ENCODE measurements at regions not wholly inside any gene's neighbourhood (a gene's known extent, or its start where the extent isn't known, plus 50 kb on each side); places are given as distances from the start of the nearest gene placed in this dataset.

DNA sequence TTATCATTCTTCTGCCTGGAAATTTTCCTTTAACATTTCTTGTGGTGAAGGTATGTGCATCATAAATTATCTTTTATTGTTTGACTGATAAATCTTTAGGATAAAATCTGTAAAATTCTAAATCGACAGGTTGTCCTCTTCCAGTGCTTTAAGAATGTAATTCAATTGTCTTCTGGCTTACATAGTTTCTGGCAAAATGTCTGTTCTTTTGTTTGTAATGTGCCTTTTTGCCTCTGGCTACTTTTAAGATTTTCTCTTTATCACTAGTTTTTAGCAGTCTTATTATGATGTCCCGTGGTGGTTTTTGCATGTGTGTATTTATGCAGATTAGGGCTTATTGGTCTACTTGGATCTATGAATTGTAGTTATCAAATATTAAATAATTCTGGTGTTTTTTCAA is 203.6 kb upstream of the COPS8 start:
- DNase-seq: no peak

DNA sequence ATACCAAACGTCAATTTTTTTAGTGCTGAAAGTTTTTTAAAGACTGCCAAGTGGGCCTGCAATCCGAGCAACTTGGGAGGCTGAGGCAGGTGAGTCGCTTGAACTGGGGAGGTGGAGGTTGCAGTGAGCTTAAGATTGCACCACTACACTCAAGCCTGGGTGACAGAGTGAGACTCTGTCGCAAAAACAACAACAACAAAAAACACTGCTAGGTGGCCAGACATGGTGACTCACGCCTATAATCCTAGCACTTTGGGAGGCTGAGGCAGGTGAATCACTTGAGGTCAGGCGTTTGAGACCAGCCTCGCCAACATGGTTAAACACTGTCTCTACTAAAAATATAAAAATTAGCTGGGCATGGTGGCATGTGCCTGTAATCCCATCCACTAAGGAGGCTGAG is 202.8 kb upstream of the COPS8 start:
- no peak for DNase-seq

- no peak for DNase-seq
Measured at GRCh38 chr2:236883819-236884218, 201.9 kb upstream of the COPS8 start.

- DNase-seq: no peak
Measured at GRCh38 chr2:236884569-236885175, 201.0 kb upstream of the COPS8 start.

DNA sequence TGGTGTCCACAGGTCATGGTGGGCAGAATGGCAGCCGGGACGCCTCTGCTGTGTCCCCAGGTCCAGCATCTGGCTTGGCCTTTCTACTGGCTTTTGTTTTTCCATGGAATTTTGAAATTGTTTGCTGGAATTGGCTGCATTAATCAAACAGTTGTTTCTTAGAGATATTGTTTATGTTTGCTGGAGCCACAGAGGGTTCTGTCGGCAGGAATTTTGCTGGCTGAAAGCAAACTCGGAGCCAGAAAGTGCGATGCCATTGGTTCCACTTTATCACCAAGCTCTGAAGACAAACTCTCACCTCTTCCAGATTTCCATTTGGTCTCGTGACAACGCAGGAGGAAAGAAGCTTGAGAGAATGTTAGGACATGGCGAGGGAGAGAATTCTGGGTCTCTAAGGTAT is 199.2 kb upstream of the COPS8 start:
- DNase-seq: no peak

DNA sequence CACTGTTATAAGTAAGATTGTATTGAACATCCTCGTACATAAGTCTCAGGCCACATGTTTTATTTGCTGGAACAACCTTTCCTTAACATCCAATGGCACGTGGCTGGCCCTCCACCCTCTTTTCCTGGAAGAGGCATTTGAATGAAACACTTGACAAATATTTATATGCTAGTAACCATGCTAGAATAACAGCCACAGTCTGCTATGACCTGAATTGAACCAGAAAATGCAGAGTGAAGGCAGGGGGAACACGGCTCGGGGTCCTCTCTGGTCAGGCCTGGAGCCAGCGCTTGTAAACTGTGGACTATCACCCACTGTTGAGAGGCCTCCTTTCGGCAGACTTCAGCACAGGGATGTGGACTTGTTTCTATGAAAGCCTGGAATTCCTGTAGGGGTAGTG is 198.2 kb upstream of the COPS8 start:
- no peak for DNase-seq

GRCh38 chr2:236887953-236888793 is 197.5 kb upstream of the COPS8 start:
- DNase-seq: no peak

DNA sequence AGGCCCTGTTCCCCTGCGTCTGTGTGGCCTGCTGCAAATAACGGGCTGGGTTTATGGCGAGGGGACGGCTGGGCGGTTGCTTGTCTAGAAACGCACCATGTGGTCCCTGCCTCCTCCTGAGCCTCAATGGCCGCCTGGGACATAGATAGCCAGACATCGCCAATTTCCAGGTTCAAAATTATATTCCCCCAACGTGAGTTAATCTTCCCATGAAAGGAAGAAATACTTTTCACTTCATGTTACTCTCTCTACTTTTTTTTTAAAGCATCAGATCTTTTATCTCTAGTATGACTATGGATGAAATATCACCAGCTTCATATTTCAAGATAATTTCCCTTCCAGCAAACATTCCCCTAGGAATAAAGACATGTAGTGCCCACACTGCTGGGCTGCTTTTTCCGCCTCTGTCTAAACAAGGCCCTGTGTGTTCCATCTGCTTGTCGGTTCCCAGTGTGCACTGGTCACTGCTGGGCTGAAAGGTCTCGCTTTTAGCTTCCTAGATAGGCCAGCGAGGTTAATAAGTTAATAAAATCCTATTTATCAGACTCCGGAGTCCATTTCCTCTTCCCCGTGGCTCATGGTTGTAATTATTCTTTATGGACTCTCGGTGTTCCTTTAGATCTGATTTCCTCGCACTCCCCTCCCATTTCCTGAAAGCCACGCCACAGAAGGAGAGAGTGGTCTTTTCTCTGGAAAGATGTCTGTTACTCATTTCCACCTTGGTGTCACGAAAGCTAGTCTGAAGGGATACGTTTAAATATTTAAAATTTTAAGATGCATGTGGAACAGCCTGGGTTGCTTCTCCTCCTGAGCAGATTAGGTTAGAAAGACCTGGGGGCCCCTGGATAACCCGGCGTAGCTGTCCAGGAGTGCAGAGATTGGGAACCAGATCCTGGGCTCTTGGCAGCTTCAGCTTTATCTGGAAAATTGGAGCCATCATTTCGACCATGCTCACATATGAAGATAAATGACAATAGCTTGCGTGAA is 196.6 kb upstream of the COPS8 start:
- DNase-seq: no peak

DNA sequence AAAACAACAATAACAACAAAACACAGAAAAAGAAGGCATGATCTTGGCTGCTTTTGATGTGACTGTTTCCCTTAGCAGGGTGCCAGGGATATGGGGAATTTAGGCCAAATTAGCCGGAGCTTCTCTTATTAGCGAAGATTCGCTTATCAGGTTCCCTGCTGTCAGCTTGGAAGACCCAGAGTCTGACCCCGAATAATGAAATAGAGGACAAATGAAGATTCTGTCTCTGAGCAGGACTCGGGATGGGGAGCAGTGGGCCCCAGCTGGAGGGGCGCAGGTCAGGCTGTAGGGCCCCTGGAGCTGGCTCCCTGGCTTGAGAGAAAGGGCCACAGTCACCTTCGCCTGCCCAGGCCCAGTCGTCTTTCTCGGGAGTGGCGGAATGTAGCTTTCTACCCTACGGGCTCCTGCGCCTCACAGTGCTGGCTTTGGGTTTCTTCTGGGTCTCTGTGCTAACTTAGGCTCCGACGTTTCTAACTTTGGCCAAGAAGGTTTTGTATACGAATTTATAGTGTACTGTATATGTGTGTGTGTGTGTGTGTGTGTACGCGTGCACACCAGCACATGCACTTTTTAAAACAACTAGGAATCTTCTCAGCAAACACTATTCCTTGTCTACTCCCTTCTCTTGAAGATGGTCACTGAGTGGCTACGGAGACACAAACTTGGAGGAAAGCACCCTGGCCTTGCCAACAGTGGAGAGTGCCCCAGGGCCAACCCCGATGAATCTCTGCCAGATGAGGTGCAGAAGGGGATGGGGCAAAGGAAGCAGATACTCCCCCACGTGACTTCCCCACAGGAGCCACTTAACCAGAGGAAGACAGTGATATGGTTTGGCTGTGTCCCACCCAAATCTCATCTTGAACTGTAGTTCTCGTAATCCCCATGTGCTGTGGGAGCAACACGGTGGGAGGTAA is 195.6 kb upstream of the COPS8 start:
- DNase-seq: no peak

DNA sequence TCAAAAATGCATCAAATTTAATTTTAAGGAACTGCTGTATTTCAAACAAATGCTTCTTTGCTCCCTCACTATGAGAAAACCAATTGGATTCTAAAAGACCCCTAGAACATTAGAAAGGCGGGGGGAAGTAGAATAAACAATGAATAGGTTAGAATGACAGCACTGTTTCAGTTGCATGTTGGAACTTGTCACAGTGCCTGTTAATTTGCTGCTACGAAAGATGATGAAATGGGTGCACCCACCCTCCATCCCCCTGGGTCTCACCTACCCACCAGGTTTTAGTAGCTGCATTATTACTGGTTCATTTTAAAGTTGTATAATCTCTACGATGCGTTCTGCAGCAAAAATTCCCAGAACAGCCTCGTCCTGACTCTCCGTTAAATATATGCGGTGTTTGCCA is 193.0 kb upstream of the COPS8 start:
- no peak for DNase-seq

DNA sequence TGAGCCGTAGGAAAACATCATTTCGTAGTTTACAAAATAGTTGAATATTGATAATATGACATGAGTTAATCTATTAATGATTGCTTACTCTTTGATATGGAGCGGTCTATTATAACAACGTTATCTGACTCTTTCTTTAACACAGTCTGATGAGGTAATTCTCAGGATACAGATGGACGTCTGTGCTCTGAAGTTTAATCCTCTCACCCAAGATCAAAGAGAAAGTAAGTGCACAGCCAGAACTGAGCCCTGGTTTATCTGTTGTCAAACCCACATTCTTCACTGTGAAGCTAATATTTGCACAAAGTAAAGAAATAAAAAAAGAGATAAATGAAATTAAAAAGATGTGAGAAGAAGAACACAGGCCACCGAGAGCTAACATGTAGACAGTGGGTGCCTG is 190.9 kb upstream of the COPS8 start:
- no peak for DNase-seq

DNA sequence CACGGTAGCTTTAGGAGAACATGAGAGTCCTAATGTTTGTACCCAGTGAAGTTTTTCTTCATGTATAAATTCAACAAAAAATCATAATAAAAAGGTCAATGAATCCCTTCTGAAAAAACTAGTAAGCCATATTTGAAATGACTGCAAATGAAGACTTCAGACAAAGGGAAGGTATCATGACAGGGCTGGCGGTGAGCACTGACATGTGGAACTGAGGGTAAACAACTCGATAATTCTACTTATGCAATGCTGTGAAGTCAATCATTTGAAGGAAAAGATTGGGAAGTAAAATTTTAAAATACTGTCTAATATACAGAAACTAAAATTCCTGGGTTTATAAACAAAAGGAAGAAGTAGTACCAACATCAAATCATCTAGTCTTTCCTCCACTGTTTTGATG is 190.2 kb upstream of the COPS8 start:
- DNase-seq: no peak

- DNase-seq: no peak
Measured at GRCh38 chr2:236896688-236897087, 189.0 kb upstream of the COPS8 start.

DNA sequence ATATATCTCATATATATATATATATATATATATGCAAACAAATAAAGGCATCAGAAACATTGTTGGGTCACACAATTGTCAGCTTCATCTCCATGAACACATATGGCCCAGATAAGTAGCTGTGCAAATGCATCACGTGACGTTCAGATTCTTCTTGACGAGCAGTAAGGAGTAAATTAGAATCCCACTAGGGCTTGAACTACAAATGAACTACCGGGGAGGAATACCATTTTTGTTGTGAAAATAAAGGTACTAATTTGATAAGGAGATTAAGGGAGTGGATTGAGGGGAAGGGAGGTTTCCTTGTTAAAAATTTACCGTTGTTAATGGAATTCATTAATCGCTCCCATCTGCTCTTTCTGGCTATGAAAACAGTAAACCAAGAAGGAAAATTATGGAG is 186.5 kb upstream of the COPS8 start:
- no peak for DNase-seq

- no peak for DNase-seq
Measured at GRCh38 chr2:236899950-236900640, 185.6 kb upstream of the COPS8 start.

- no peak for DNase-seq
Measured at GRCh38 chr2:236901956-236902355, 183.7 kb upstream of the COPS8 start.

- DNase-seq: no peak
Measured at GRCh38 chr2:236903978-236904377, 181.7 kb upstream of the COPS8 start.

GRCh38 chr2:236904389-236905263 is 181.1 kb upstream of the COPS8 start:
- DNase-seq: no peak

- DNase-seq: no peak
Measured at GRCh38 chr2:236905976-236906375, 179.7 kb upstream of the COPS8 start.

GRCh38 chr2:236908439-236909192 is 177.1 kb upstream of the COPS8 start:
- no peak for DNase-seq
